ENCODE measurements at regions not wholly inside any gene's neighbourhood (a gene's known extent, or its start where the extent isn't known, plus 50 kb on each side); places are given as distances from the start of the nearest gene placed in this dataset.
A peak's percentile ranks its signal among the peaks of the same experiment; 100 is the strongest.

- TF ChIP-seq CTCF (IDR thresholded peaks at IDR 0.05), result no peak
These were observed 1215.4 kb downstream of the PCDH9 start for GRCh38 chr13:66014771-66015170.

- no peak for TF ChIP-seq CTCF (IDR thresholded peaks at IDR 0.05)
These were observed 1220.9 kb downstream of the PCDH9 start for GRCh38 chr13:66009241-66009640.

- no peak for TF ChIP-seq CTCF (IDR thresholded peaks at IDR 0.05)
These were observed 1226.6 kb downstream of the PCDH9 start for GRCh38 chr13:66003558-66003957.

- no peak for TF ChIP-seq CTCF (IDR thresholded peaks at IDR 0.05)
These were observed 1229.0 kb downstream of the PCDH9 start for GRCh38 chr13:66001140-66001539.

- TF ChIP-seq CTCF (IDR thresholded peaks at IDR 0.05), result no peak
These were observed 1230.7 kb downstream of the PCDH9 start for GRCh38 chr13:65999411-65999810.

- no peak for TF ChIP-seq CTCF (IDR thresholded peaks at IDR 0.05)
These were observed 1239.5 kb downstream of the PCDH9 start for GRCh38 chr13:65990684-65991083.

GRCh38 chr13:65985612-65986011 lies 1244.5 kb downstream of the PCDH9 start:
- TF ChIP-seq CTCF (IDR thresholded peaks at IDR 0.05), result peak; percentile 42; the same call in 1 of the 2 replicates

- no peak for TF ChIP-seq CTCF (IDR thresholded peaks at IDR 0.05)
These were observed 1252.6 kb downstream of the PCDH9 start for GRCh38 chr13:65977525-65977924.

Measured in LNCAP (cell line).